Psoas muscle (tissue), 7 donors: ENCODE measurements at regions not wholly inside any gene's neighbourhood (a gene's known extent, or its start where the extent isn't known, plus 50 kb on each side); places are given as distances from the start of the nearest gene placed in this dataset.

Source experiments
- ATAC-seq, 4 donors: fragments of 200-7000 bp; cut with Tn5 transposase; one replicate each; pipeline ENCODE4 v1.9.1; 2020; ENCODE audit warnings: moderate library complexity in 3 of 4, mild to moderate bottlenecking in 2 of 4
- DNase-seq, 2 donors: peaks; one replicate each; pipeline ENCODE4 v3.0.0-alpha.2; 2020
- H3K27ac ChIP-seq: fragments of 200-600 bp; one replicate; pipeline ENCODE4 v1.8.0; 2022
- H3K27me3 ChIP-seq, 3 donors: fragments of 200-600 bp in 1 of 3; one replicate each; pipeline versions ENCODE4 v1.6.1 to v1.8.0; 2013 to 2022; ENCODE audit warnings: low read length in 2 of 3, mild to moderate bottlenecking in 2 of 3, moderate library complexity in 1 of 3; ENCODE audit not compliant: insufficient read depth in 3 of 3
- H3K36me3 ChIP-seq, 2 donors: fragments of 200-600 bp in 1 of 2; one replicate each; pipeline versions ENCODE4 v1.6.1 to v1.8.0; 2013 to 2022; ENCODE audit warnings: low read depth in 1 of 2, mild to moderate bottlenecking in 1 of 2, moderate library complexity in 1 of 2; ENCODE audit not compliant: insufficient read depth in 1 of 2
- H3K4me1 ChIP-seq: fragments of 200-600 bp; one replicate; pipeline ENCODE4 v1.8.0; 2022
- H3K4me3 ChIP-seq: fragments of 200-600 bp; one replicate; pipeline ENCODE4 v1.8.0; 2022; ENCODE audit warnings: mild to moderate bottlenecking
- H3K9me3 ChIP-seq: fragments of 200-600 bp; one replicate; pipeline ENCODE4 v1.8.0; 2022
- CTCF ChIP-seq: fragments of 200-600 bp; IDR thresholded peaks from one replicate; pipeline ENCODE4 v1.8.0; 2022; ENCODE audit warnings: antibody characterized with exemption
- WGBS, 3 donors: extraction: QIAGEN DNeasy Blood & Tissue Kit; methylation state at CpG; one replicate each; pipeline versions ENCODE4 v1.1.6 to v1.1.7; 2013; 5-methylcytosine and 5-hydroxymethylcytosine counted together
- intact Hi-C, 2 donors: fragments of 100-400 bp; cut with DNase I; formaldehyde crosslinking; loops; one replicate each; pipeline versions ENCODE4 v1.11.0 to v1.14.2; 2022
- donor health status: healthy with polysubstance abuse.
- donor health status: DM: no; HTN: no; CAD: no; lungs with moderate emphysema.
- donor health status: Bipolar disorder and iron deficiency.
- donor health status: healthy.
- donor health status: DM: yes; HTN: yes; CAD: no.
- donor health status: DM: no; HTN: no; CAD: no.
- donor health status: DM: yes; HTN: yes; CAD: no.

GRCh38 chr15:24748812-24749439, 73.4 kb downstream of the NPAP1 start:
- H3K4me1 ChIP-seq: no peaks in the 10 kb centered on the region
- no peak overlapping the region for H3K4me3 ChIP-seq
- H3K36me3 ChIP-seq: no peaks in the 10 kb centered on the region
- ATAC-seq: no peak
- intact Hi-C loops: no loop called here
- TF ChIP-seq CTCF: no peak
- no peak overlapping the region for H3K27ac ChIP-seq
- H3K9me3 ChIP-seq: peaks cover 8% of the 10 kb centered on the region
- 74 to 82% (median 77%) methylated on average over 4 of the region's 4 CpGs for whole genome bisulfite sequencing, 3 donors
- no peak for DNase-seq
- peaks cover 0 to 2% (median 0%) of the 10 kb centered on the region in 3 donors for H3K27me3 ChIP-seq

GRCh38 chr15:24752354-24752753, 76.8 kb downstream of the NPAP1 start:
- Histone ChIP-seq H3K36me3 (no peaks in the 10 kb centered on the region), H3K4me3 (no peak overlapping the region), H3K4me1 (no peaks in the 10 kb centered on the region), H3K27ac (no peak overlapping the region), H3K9me3 (peaks cover 8% of the 10 kb centered on the region), H3K27me3 (peaks cover 0 to 2% (median 0%) of the 10 kb centered on the region in 3 donors)
- intact Hi-C loops: no loop called here
- DNase-seq (no peak), ATAC-seq (no peak)
- TF ChIP-seq CTCF: no peak
- 24 to 39% (median 37%) methylated on average over 3 of the region's 3 CpGs for WGBS, 3 donors

GRCh38 chr15:24756101-24756500, 80.5 kb downstream of the NPAP1 start:
- Histone ChIP-seq H3K4me3 (no peak overlapping the region), H3K27me3 (peaks cover 0 to 2% (median 0%) of the 10 kb centered on the region in 3 donors), H3K9me3 (peaks cover 7% of the 10 kb centered on the region), H3K36me3 (no peaks in the 10 kb centered on the region), H3K27ac (no peak overlapping the region), H3K4me1 (no peaks in the 10 kb centered on the region)
- ATAC-seq (no peak), DNase-seq (no peak)
- intact Hi-C loops: no loop called here
- TF ChIP-seq CTCF: no peak
- WGBS, 3 donors: 76 to 82% (median 80%) methylated on average over 5 of the region's 5 CpGs

GRCh38 chr15:24760066-24760465, 84.5 kb downstream of the NPAP1 start:
- H3K27me3 ChIP-seq: no peaks in the 10 kb centered on the region
- 68 to 72% (median 70%) methylated on average over 7 of the region's 7 CpGs for WGBS, 3 donors
- intact Hi-C loops: no loop called here
- no peak overlapping the region for H3K4me3 ChIP-seq
- TF ChIP-seq CTCF: no peak
- H3K36me3 ChIP-seq: no peaks in the 10 kb centered on the region
- DNase-seq (no peak), ATAC-seq (no peak)
- no peak overlapping the region for H3K27ac ChIP-seq
- H3K9me3 ChIP-seq: no peaks in the 10 kb centered on the region
- H3K4me1 ChIP-seq: no peaks in the 10 kb centered on the region

- Histone ChIP-seq H3K4me1 (no peaks in the 10 kb centered on the region), H3K9me3 (no peaks in the 10 kb centered on the region), H3K36me3 (no peaks in the 10 kb centered on the region), H3K27me3 (no peaks in the 10 kb centered on the region), H3K4me3 (no peak overlapping the region), H3K27ac (no peak overlapping the region)
- no peak for TF ChIP-seq CTCF
- DNase-seq (no peak), ATAC-seq (no peak)
- 66 to 72% (median 70%) methylated on average over 5 of the region's 5 CpGs for WGBS, 3 donors
- intact Hi-C loops: no loop called here
These were observed 86.2 kb downstream of the NPAP1 start for GRCh38 chr15:24761704-24762302.
